Fibroblast of mammary gland (primary cell): ENCODE measurements at regions not wholly inside any gene's neighbourhood (a gene's known extent, or its start where the extent isn't known, plus 50 kb on each side); places are given as distances from the start of the nearest gene placed in this dataset.

ENCODE experiments used
- DNase-seq: peaks from one replicate; pipeline ENCODE4 v3.0.0-alpha.2; 2010; ENCODE audit warnings: low read depth
- H3K4me3 ChIP-seq: 2 replicates; pipeline ENCODE4 v1.5.1; 2011; ENCODE audit warnings: low read depth, mild to moderate bottlenecking, low read length, moderate library complexity; ENCODE audit not compliant: control insufficient read depth
- TF ChIP-seq, protein P1 (sequence below): conservative IDR thresholded peaks from 2 replicates; pipeline ENCODE4 v1.5.1; 2011; ENCODE audit warnings: low read depth, low read length, inconsistent platforms; ENCODE audit not compliant: control insufficient read depth, insufficient read depth

DNA sequence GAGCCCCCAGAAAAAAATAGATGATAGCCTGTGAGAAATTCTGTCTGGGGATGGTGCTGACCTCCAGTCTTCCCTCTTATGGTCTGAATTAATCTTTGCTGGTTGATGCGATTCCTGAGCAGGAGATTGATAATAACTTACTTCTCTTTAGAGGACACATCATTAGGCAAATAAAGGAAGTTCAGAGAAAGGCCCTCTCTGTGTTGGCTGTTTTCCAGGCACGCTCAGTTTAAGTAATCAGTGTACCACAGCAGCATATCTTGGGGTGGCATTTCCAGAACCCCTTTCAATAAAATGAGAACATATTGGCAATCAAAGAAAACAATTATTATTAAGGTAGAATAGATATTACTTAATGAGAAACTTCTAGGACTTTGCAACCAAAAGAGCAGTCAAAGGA, 1129.3 kb upstream of the RAG2 start:
- no peak overlapping the region for H3K4me3 ChIP-seq
- TF ChIP-seq, protein P1, sequence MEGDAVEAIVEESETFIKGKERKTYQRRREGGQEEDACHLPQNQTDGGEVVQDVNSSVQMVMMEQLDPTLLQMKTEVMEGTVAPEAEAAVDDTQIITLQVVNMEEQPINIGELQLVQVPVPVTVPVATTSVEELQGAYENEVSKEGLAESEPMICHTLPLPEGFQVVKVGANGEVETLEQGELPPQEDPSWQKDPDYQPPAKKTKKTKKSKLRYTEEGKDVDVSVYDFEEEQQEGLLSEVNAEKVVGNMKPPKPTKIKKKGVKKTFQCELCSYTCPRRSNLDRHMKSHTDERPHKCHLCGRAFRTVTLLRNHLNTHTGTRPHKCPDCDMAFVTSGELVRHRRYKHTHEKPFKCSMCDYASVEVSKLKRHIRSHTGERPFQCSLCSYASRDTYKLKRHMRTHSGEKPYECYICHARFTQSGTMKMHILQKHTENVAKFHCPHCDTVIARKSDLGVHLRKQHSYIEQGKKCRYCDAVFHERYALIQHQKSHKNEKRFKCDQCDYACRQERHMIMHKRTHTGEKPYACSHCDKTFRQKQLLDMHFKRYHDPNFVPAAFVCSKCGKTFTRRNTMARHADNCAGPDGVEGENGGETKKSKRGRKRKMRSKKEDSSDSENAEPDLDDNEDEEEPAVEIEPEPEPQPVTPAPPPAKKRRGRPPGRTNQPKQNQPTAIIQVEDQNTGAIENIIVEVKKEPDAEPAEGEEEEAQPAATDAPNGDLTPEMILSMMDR = no peak
- no peak for DNase-seq

DNA sequence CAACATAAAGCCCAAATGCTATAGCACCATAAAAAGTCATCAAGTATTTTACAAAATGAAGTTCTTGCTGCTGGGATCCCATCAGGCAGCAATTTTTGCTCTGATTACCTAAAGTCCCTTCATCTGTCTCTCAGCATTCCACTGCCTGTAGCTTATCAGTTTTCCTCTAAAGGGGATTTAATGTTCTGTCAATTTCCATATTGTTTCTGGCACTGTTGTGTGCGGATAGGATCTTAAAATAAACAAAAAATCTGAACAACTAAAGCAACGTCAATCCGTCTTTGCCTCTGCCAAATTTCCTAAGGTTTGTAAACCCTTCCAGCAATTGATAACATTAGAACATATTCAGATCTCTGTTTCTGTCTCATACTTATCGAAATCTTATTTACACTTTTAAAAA, 1126.3 kb upstream of the RAG2 start:
- H3K4me3 ChIP-seq = no peak overlapping the region
- DNase-seq = no peak
- TF ChIP-seq, protein P1 = no peak

DNA sequence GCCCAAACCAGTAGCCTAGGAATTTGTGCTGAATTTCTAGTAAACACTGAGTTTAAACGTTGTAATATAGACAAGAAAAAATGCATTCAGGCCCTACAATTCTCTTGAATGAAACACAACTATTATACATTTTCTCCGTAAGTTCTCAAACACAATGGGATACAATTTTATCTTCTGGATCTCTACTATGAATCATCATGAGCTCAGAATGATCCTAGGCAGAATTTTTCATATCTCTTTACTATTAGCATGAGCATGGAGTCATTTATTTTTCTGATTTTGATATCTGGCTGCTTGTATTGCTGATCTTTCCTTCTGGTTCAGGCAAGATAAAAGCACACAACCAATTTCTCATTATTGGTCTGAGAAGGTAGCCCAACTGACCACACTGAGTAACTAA, 1123.4 kb upstream of the RAG2 start:
- H3K4me3 ChIP-seq = no peak overlapping the region
- no peak for DNase-seq
- TF ChIP-seq, protein P1 = no peak

DNA sequence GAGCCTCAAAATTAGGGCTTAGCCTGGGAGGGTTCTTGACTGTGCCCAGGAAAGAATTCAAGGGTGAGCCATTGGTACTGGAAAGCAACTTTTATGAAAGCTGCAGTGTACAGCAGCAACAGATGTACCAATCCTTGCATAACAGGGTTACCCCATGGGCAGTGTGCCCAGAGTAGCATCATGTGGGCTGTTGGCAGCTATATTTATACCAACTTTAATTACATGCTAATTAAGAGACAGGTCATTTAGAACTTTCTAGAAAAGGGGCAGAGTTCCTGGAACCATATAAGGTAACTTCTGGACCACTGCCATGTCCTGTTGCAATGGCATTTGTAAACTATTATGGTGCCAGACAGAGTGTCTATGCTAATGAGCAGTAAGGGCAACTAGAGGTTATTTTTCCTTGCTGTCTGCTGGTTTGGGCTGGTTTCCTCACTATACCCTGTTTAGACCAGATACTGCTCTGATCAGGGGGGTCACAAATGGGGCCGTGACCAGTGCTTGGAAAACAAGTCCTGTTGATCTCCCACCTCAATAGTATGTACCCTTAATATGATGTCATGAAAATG, 1120.5 kb upstream of the RAG2 start:
- DNase-seq = no peak
- TF ChIP-seq, protein P1 = no peak
- no peak overlapping the region for H3K4me3 ChIP-seq

DNA sequence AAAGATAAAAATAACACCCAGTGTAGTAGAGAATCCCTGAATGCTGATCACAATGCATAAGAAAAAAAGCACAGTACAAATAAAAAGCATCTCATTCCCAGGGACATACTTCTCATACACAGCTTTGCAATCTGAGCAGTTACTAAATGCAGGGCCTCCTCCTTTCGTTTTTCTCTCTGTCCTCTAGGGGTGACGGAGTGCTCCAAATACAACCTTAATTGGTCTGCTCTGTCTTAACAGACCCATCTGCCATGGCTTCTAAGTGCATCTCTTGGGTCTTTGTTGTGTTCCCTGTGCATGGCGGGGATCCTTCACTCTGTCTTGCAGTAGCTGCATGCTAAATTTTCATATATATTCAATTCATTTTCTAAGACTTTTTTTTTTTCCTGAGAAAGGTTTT, 1114.2 kb upstream of the RAG2 start:
- no peak for DNase-seq
- TF ChIP-seq, protein P1 = no peak
- no peak overlapping the region for H3K4me3 ChIP-seq

DNA sequence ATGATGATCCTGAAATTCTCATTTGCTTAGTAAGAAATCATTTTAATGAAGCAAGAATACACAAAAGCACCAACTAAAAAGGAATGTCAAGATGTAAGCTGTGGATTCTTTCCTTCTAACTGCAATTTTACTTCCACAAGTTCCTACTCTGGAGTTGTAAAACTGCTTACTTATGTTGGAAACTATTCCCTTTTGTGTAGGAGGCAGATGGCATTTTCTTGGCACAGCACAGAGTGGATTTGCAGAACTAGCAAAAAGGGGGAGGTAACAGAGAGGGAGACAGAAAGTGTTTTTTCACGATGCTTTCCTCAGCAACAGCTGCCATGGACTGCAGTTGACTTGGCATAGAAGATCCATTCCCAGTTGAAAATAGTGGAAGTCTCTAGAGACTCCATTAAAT, 1112.0 kb upstream of the RAG2 start:
- TF ChIP-seq, protein P1 = no peak
- H3K4me3 ChIP-seq = no peak overlapping the region
- DNase-seq = no peak

DNA sequence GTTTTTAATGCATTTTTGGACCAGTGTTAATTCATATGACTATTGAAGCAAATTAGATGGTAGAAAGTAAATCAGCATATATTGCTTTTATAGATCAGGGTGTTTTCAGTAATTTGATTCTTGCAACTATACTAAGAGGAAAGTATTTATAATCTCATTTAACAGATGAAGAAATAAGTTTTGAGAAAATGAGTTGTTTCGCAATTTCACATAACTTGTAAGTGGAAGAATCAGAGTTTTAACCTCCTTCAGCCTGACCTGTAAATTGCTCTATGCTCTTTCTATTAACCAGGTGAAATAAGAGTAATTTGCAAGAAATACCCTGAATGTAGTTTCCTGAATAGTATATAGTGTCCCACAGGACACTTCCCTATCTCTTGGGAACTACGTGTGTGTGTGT, 1106.8 kb upstream of the RAG2 start:
- TF ChIP-seq, protein P1 = no peak
- H3K4me3 ChIP-seq = no peak overlapping the region
- no peak for DNase-seq
